ENCODE measurements at regions not wholly inside any gene's neighbourhood (a gene's known extent, or its start where the extent isn't known, plus 50 kb on each side); places are given as distances from the start of the nearest gene placed in this dataset.
"Not testable (repeated sequence)": the region's sequence is repeated elsewhere in the genome, so short reads cannot be mapped to it uniquely, and the experiment has no call there.

GRCh38 chr16:88230967-88231615 lies 151.7 kb upstream of the ZNF469 start:
- H2AK5ac ChIP-seq (ENCODE audit: low read depth, low read length); H2BK15ac ChIP-seq (ENCODE audit: low read length): not testable (repeated sequence)
- 99% methylated on average over 7 of the region's 19 CpGs; no CpG with 5 or more reads in 1 of the 2 experiments for WGBS, 2 experiments (ENCODE audit: extremely low coverage in 1 of 2, insufficient coverage in 1 of 2, insufficient read length in 1 of 2, insufficient replicate concordance in 2 of 2, low coverage in 1 of 2, low lambda C conversion rate in 2 of 2, missing lambda C conversion rate in 1 of 2)

GRCh38 chr16:88231839-88232238 lies 150.9 kb upstream of the ZNF469 start:
- DNase-seq (ENCODE audit: low read depth in 1 of 2, low spot score in 2 of 2); H3K27me3 ChIP-seq (replicated peaks in 1 of 4; ENCODE audit: control insufficient read depth in 3 of 4, extremely low read depth in 1 of 4, insufficient read depth in 3 of 4, low read length in 3 of 4); H3K4me1 ChIP-seq (replicated peaks in 1 of 4; ENCODE audit: control insufficient read depth in 3 of 4, insufficient read depth in 4 of 4, low read length in 3 of 4); H4K91ac ChIP-seq (replicated peaks; ENCODE audit: insufficient read length, low read length); H3K9ac ChIP-seq (replicated peaks in 1 of 4; ENCODE audit: extremely low read depth in 1 of 4, low read depth in 3 of 4, low read length in 3 of 4); H4K5ac ChIP-seq (ENCODE audit: insufficient read length, low read depth, low read length); H3K4me2 ChIP-seq (ENCODE audit: insufficient read depth in 1 of 2, low read depth in 2 of 2, low read length in 2 of 2); H3K36me3 ChIP-seq (ENCODE audit: control insufficient read depth in 2 of 4, insufficient read depth in 4 of 4, low read length in 3 of 4); H3K23me2 ChIP-seq (ENCODE audit: low read depth, low read length); H2BK20ac ChIP-seq (ENCODE audit: low read length); H2AFZ ChIP-seq (ENCODE audit: low read length); H4K20me1 ChIP-seq (replicated peaks in 1 of 2; ENCODE audit: control insufficient read depth in 1 of 2, insufficient read depth in 2 of 2, low read length in 2 of 2); H3K9me3 ChIP-seq (ENCODE audit: insufficient read depth in 2 of 2, low read depth in 1 of 2, low read length in 1 of 2); H2BK12ac ChIP-seq (ENCODE audit: low read depth, low read length); POLR2A ChIA-PET (ENCODE audit: partially characterized antibody); H3K79me2 ChIP-seq (ENCODE audit: control insufficient read depth in 1 of 2, insufficient read depth in 2 of 2, low read length in 2 of 2); H3K4me3 ChIP-seq (ENCODE audit: extremely low read depth in 1 of 4, insufficient read depth in 2 of 4, low read depth in 3 of 4, low read length in 4 of 4); FAIRE-seq; H3K27ac ChIP-seq (ENCODE audit: low read depth, low read length); H2BK5ac ChIP-seq (ENCODE audit: low read depth, low read length); H2BK15ac ChIP-seq (ENCODE audit: low read length); H3K14ac ChIP-seq (ENCODE audit: insufficient read length); H2AK5ac ChIP-seq (ENCODE audit: low read depth, low read length); CTCF ChIA-PET (ENCODE audit: partially characterized antibody); H3K18ac ChIP-seq (ENCODE audit: extremely low read depth, low read length); H3K4ac ChIP-seq (replicated peaks; ENCODE audit: insufficient read length, low read depth, low read length); H4K8ac ChIP-seq (ENCODE audit: extremely low read depth, insufficient read depth, low read length); H3K23ac ChIP-seq (ENCODE audit: insufficient read length); H2BK120ac ChIP-seq (replicated peaks; ENCODE audit: low read depth, low read length); H3K79me1 ChIP-seq (ENCODE audit: low read depth, low read length); H3K56ac ChIP-seq (replicated peaks; ENCODE audit: insufficient read length, low read depth, low read length): not testable (repeated sequence)
- 94% methylated on average over 7 of the region's 13 CpGs; no CpG with 5 or more reads in 1 of the 2 experiments for WGBS, 2 experiments (ENCODE audit: extremely low coverage in 1 of 2, insufficient coverage in 1 of 2, insufficient read length in 1 of 2, insufficient replicate concordance in 2 of 2, low coverage in 1 of 2, low lambda C conversion rate in 2 of 2, missing lambda C conversion rate in 1 of 2)

More at GRCh38 chr16:88230967-88231615, 151.7 kb upstream of the ZNF469 start:
- H3K4me2 ChIP-seq (ENCODE audit: insufficient read depth in 1 of 2, low read depth in 2 of 2, low read length in 2 of 2); H4K8ac ChIP-seq (ENCODE audit: extremely low read depth, insufficient read depth, low read length); H3K9me3 ChIP-seq (ENCODE audit: insufficient read depth in 2 of 2, low read depth in 1 of 2, low read length in 1 of 2); H2BK20ac ChIP-seq (ENCODE audit: low read length); H2BK5ac ChIP-seq (ENCODE audit: low read depth, low read length); H3K9ac ChIP-seq (replicated peaks in 1 of 4; ENCODE audit: extremely low read depth in 1 of 4, low read depth in 3 of 4, low read length in 3 of 4); H3K4me1 ChIP-seq (replicated peaks in 1 of 4; ENCODE audit: control insufficient read depth in 3 of 4, insufficient read depth in 4 of 4, low read length in 3 of 4); H2BK120ac ChIP-seq (replicated peaks; ENCODE audit: low read depth, low read length); H3K18ac ChIP-seq (ENCODE audit: extremely low read depth, low read length); H3K56ac ChIP-seq (replicated peaks; ENCODE audit: insufficient read length, low read depth, low read length); H4K20me1 ChIP-seq (replicated peaks in 1 of 2; ENCODE audit: control insufficient read depth in 1 of 2, insufficient read depth in 2 of 2, low read length in 2 of 2); H4K91ac ChIP-seq (replicated peaks; ENCODE audit: insufficient read length, low read length); H3K23me2 ChIP-seq (ENCODE audit: low read depth, low read length); DNase-seq (ENCODE audit: low read depth in 1 of 2, low spot score in 2 of 2); H4K5ac ChIP-seq (ENCODE audit: insufficient read length, low read depth, low read length); H3K23ac ChIP-seq (ENCODE audit: insufficient read length); H3K79me2 ChIP-seq (ENCODE audit: control insufficient read depth in 1 of 2, insufficient read depth in 2 of 2, low read length in 2 of 2); H3K79me1 ChIP-seq (ENCODE audit: low read depth, low read length); H3K4me3 ChIP-seq (ENCODE audit: extremely low read depth in 1 of 4, insufficient read depth in 2 of 4, low read depth in 3 of 4, low read length in 4 of 4); H3K14ac ChIP-seq (ENCODE audit: insufficient read length); H3K27ac ChIP-seq (ENCODE audit: low read depth, low read length); POLR2A ChIA-PET (ENCODE audit: partially characterized antibody); H3K27me3 ChIP-seq (replicated peaks in 1 of 4; ENCODE audit: control insufficient read depth in 3 of 4, extremely low read depth in 1 of 4, insufficient read depth in 3 of 4, low read length in 3 of 4); H2AFZ ChIP-seq (ENCODE audit: low read length); H3K36me3 ChIP-seq (ENCODE audit: control insufficient read depth in 2 of 4, insufficient read depth in 4 of 4, low read length in 3 of 4); CTCF ChIA-PET (ENCODE audit: partially characterized antibody); FAIRE-seq; H2BK12ac ChIP-seq (ENCODE audit: low read depth, low read length); H3K4ac ChIP-seq (replicated peaks; ENCODE audit: insufficient read length, low read depth, low read length): not testable (repeated sequence)

Data from H1 (cell line).